H1 (cell line): ENCODE measurements at regions not wholly inside any gene's neighbourhood (a gene's known extent, or its start where the extent isn't known, plus 50 kb on each side); places are given as distances from the start of the nearest gene placed in this dataset.

ENCODE experiments used
- BACH1 ChIP-seq: IDR thresholded peaks from 2 replicates; pipeline ENCODE4 v1.6.1; 2012; ENCODE audit warnings: low read length, improper control_type of control experiment
- BCL11A ChIP-seq, 2 experiments: IDR thresholded peaks; one replicate each; pipeline ENCODE4 v1.6.1; 2011; ENCODE audit warnings: low read depth in 2 of 2, low read length in 2 of 2, mild to moderate bottlenecking in 2 of 2
- CBX5 ChIP-seq: fragments of 300-800, 300-1000 bp; sonication (generic); IDR thresholded peaks from 2 replicates; pipeline ENCODE4 v1.7.1; 2016; ENCODE audit warnings: antibody characterized with exemption, low read length, low read depth
- GABPA ChIP-seq: IDR thresholded peaks from 2 replicates; pipeline ENCODE4 v1.6.1; 2011; ENCODE audit warnings: mild to moderate bottlenecking, low read length, moderate library complexity, borderline replicate concordance; ENCODE audit not compliant: insufficient read depth
- GTF2F1 ChIP-seq: IDR thresholded peaks from 2 replicates; pipeline ENCODE4 v1.6.1; 2012; ENCODE audit warnings: low read depth, low read length, improper control_type of control experiment, borderline replicate concordance
- HDAC6 ChIP-seq: IDR thresholded peaks from one replicate; pipeline ENCODE4 v1.7.1; 2012; ENCODE audit warnings: low read depth, mild to moderate bottlenecking, inconsistent platforms, low read length, moderate library complexity
- MAFK ChIP-seq: IDR thresholded peaks from 2 replicates; pipeline ENCODE4 v1.6.1; 2012; ENCODE audit warnings: low read depth, mild to moderate bottlenecking, improper control_type of control experiment, low read length
- NANOG ChIP-seq: IDR thresholded peaks from 2 replicates; pipeline ENCODE4 v1.6.1; 2011; ENCODE audit warnings: low read length, low read depth, mild to moderate bottlenecking, inconsistent platforms; ENCODE audit not compliant: insufficient read depth, poor library complexity, severe bottlenecking
- TEAD4 ChIP-seq: IDR thresholded peaks from 2 replicates; pipeline ENCODE4 v1.6.1; 2012; ENCODE audit warnings: low read depth, low read length, inconsistent platforms, mixed read lengths
- TF ChIP-seq, protein P1 (sequence below): fragments of 300-600 bp; sonication (generic); IDR thresholded peaks from 2 replicates; pipeline ENCODE4 v1.7.1; 2012; ENCODE audit warnings: low read length, moderate library complexity, mild to moderate bottlenecking, inconsistent platforms; ENCODE audit not compliant: insufficient replicate concordance
- TF ChIP-seq, protein P2 (sequence below): IDR thresholded peaks from 2 replicates; pipeline ENCODE4 v1.6.1; 2012; ENCODE audit warnings: low read length, inconsistent platforms

DNA sequence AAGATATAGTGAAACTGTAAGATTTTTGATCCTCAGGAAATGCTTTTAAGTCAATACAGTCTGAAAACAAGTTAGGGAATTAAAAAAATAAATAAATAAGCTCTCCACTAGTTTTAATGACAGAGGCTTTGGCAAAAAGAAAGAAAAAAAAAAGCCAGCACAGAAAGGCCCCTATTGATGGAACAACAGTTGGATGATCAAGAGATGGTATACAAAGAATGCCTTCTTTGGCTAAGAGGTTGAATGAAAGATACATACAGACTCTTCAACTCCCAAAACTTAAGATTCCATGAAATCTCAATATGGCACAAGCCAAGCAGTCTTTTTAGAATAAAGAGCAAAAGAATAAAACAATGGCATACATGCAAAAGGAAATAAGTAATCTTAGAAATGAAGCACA lies 64.0 kb upstream of the GALNT5 start (continued):
- TF ChIP-seq, protein P1, sequence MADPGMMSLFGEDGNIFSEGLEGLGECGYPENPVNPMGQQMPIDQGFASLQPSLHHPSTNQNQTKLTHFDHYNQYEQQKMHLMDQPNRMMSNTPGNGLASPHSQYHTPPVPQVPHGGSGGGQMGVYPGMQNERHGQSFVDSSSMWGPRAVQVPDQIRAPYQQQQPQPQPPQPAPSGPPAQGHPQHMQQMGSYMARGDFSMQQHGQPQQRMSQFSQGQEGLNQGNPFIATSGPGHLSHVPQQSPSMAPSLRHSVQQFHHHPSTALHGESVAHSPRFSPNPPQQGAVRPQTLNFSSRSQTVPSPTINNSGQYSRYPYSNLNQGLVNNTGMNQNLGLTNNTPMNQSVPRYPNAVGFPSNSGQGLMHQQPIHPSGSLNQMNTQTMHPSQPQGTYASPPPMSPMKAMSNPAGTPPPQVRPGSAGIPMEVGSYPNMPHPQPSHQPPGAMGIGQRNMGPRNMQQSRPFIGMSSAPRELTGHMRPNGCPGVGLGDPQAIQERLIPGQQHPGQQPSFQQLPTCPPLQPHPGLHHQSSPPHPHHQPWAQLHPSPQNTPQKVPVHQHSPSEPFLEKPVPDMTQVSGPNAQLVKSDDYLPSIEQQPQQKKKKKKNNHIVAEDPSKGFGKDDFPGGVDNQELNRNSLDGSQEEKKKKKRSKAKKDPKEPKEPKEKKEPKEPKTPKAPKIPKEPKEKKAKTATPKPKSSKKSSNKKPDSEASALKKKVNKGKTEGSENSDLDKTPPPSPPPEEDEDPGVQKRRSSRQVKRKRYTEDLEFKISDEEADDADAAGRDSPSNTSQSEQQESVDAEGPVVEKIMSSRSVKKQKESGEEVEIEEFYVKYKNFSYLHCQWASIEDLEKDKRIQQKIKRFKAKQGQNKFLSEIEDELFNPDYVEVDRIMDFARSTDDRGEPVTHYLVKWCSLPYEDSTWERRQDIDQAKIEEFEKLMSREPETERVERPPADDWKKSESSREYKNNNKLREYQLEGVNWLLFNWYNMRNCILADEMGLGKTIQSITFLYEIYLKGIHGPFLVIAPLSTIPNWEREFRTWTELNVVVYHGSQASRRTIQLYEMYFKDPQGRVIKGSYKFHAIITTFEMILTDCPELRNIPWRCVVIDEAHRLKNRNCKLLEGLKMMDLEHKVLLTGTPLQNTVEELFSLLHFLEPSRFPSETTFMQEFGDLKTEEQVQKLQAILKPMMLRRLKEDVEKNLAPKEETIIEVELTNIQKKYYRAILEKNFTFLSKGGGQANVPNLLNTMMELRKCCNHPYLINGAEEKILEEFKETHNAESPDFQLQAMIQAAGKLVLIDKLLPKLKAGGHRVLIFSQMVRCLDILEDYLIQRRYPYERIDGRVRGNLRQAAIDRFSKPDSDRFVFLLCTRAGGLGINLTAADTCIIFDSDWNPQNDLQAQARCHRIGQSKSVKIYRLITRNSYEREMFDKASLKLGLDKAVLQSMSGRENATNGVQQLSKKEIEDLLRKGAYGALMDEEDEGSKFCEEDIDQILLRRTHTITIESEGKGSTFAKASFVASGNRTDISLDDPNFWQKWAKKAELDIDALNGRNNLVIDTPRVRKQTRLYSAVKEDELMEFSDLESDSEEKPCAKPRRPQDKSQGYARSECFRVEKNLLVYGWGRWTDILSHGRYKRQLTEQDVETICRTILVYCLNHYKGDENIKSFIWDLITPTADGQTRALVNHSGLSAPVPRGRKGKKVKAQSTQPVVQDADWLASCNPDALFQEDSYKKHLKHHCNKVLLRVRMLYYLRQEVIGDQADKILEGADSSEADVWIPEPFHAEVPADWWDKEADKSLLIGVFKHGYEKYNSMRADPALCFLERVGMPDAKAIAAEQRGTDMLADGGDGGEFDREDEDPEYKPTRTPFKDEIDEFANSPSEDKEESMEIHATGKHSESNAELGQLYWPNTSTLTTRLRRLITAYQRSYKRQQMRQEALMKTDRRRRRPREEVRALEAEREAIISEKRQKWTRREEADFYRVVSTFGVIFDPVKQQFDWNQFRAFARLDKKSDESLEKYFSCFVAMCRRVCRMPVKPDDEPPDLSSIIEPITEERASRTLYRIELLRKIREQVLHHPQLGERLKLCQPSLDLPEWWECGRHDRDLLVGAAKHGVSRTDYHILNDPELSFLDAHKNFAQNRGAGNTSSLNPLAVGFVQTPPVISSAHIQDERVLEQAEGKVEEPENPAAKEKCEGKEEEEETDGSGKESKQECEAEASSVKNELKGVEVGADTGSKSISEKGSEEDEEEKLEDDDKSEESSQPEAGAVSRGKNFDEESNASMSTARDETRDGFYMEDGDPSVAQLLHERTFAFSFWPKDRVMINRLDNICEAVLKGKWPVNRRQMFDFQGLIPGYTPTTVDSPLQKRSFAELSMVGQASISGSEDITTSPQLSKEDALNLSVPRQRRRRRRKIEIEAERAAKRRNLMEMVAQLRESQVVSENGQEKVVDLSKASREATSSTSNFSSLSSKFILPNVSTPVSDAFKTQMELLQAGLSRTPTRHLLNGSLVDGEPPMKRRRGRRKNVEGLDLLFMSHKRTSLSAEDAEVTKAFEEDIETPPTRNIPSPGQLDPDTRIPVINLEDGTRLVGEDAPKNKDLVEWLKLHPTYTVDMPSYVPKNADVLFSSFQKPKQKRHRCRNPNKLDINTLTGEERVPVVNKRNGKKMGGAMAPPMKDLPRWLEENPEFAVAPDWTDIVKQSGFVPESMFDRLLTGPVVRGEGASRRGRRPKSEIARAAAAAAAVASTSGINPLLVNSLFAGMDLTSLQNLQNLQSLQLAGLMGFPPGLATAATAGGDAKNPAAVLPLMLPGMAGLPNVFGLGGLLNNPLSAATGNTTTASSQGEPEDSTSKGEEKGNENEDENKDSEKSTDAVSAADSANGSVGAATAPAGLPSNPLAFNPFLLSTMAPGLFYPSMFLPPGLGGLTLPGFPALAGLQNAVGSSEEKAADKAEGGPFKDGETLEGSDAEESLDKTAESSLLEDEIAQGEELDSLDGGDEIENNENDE = no peak
- TF ChIP-seq HDAC6 = no peak
- TF ChIP-seq BCL11A (IDR thresholded peaks at IDR 0.05; ENCODE audit: low read depth in 2 of 2, low read length in 2 of 2) = no peak
- no peak for TF ChIP-seq CBX5
- no peak for TF ChIP-seq TEAD4
- no peak for TF ChIP-seq MAFK
- no peak for TF ChIP-seq BACH1
- TF ChIP-seq, protein P2, sequence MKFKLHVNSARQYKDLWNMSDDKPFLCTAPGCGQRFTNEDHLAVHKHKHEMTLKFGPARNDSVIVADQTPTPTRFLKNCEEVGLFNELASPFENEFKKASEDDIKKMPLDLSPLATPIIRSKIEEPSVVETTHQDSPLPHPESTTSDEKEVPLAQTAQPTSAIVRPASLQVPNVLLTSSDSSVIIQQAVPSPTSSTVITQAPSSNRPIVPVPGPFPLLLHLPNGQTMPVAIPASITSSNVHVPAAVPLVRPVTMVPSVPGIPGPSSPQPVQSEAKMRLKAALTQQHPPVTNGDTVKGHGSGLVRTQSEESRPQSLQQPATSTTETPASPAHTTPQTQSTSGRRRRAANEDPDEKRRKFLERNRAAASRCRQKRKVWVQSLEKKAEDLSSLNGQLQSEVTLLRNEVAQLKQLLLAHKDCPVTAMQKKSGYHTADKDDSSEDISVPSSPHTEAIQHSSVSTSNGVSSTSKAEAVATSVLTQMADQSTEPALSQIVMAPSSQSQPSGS = no peak
- TF ChIP-seq GABPA = no peak
- TF ChIP-seq NANOG = no peak
- no peak for TF ChIP-seq GTF2F1
